K562 (cell line): ENCODE measurements at regions not wholly inside any gene's neighbourhood (a gene's known extent, or its start where the extent isn't known, plus 50 kb on each side); places are given as distances from the start of the nearest gene placed in this dataset.

Experiments
- ATAC-seq: fragments of 200-7000 bp; cut with Tn5 transposase; 3 replicates; pipeline ENCODE4 v1.9.1; 2020; ENCODE audit warnings: moderate library complexity
- BruUV-seq: library from RNA; stranded (reverse); fragments of 400-500 nt; replicated peaks from 2 replicates; lab custom pipeline; 2021; lab: Mats Ljungman, UMichigan
- CTCF ChIA-PET: fragments of 300-600 bp; formaldehyde crosslinking; extraction: SDS; loops from one replicate; lab custom pipeline; 2021; ENCODE audit warnings: low intra/inter-chr PET ratio; lab: Yijun Ruan, JAX
- POLR2A ChIA-PET: fragments of 300-600, 350-650 bp; sonication (Branson Sonifier 250); formaldehyde crosslinking; extraction: SDS; loops from one replicate; lab custom pipeline; 2021; ENCODE audit warnings: antibody characterized with exemption, inconsistent platforms; lab: Yijun Ruan, JAX
- DNase-seq, 4 experiments: peaks; one replicate each; pipeline versions ENCODE4 v3.0.0 to v3.0.0-alpha.2; 2011 to 2018; ENCODE audit warnings: low spot score in 3 of 4, mixed read lengths in 3 of 4; ENCODE audit errors: extremely low read depth in 1 of 4
- FAIRE-seq: peaks from 2 replicates; lab custom pipeline; 2011; peaks lifted over from hg19 to GRCh38; lab: Jason Lieb, UNC
- H2AFZ ChIP-seq: 2 replicates; pipeline ENCODE4 v1.6.0; 2011; ENCODE audit warnings: low read depth, low read length, control low read depth, inconsistent platforms
- H3K27ac ChIP-seq: fragments of 200-600 bp; 3 replicates; pipeline ENCODE4 v1.8.0; 2011; ENCODE audit warnings: low read depth, mild to moderate bottlenecking, control low read depth, inconsistent platforms, low read length, moderate library complexity, mixed read lengths; ENCODE audit errors: extremely low read depth
- H3K27me3 ChIP-seq, 2 experiments: fragments of 300-600 bp in 1 of 2; 2 replicates in 1 of 2; 3 replicates in 1 of 2; pipeline versions ENCODE4 v1.6.0 to v1.8.0; 2011; ENCODE audit warnings: inconsistent platforms in 2 of 2, low read length in 2 of 2, mild to moderate bottlenecking in 1 of 2, mixed read lengths in 1 of 2, moderate library complexity in 1 of 2; ENCODE audit not compliant: control insufficient read depth in 2 of 2, insufficient read depth in 2 of 2
- H3K36me3 ChIP-seq: fragments of 300-600 bp; 3 replicates; pipeline ENCODE4 v1.8.0; 2011; ENCODE audit warnings: mild to moderate bottlenecking, low read length, inconsistent platforms; ENCODE audit not compliant: control insufficient read depth, insufficient read depth
- H3K4me1 ChIP-seq, 2 experiments: fragments of 200-600 bp in 1 of 2; replicated peaks in 1 of 2; 2 replicates in 1 of 2; 3 replicates in 1 of 2; pipeline versions ENCODE4 v1.5.1 to v1.8.0; 2011; ENCODE audit warnings: inconsistent platforms in 2 of 2, low read length in 2 of 2, mild to moderate bottlenecking in 1 of 2, mixed read lengths in 1 of 2, moderate library complexity in 1 of 2; ENCODE audit not compliant: control insufficient read depth in 2 of 2, insufficient read depth in 2 of 2
- H3K4me2 ChIP-seq: 2 replicates; pipeline ENCODE4 v1.6.1; 2011; ENCODE audit warnings: low read length, control low read depth, inconsistent platforms, mixed read lengths; ENCODE audit not compliant: insufficient read depth
- H3K4me3 ChIP-seq: fragments of 200-600 bp; sonication (generic), shearing (Covaris generic); 2 replicates; pipeline ENCODE4 v1.5.1; 2016; ENCODE audit warnings: control low read depth, inconsistent platforms
- H3K79me2 ChIP-seq: fragments of 200-600 bp; 3 replicates; pipeline ENCODE4 v1.8.0; 2011; ENCODE audit warnings: low read length, inconsistent platforms; ENCODE audit not compliant: control insufficient read depth, insufficient read depth
- H3K9ac ChIP-seq, 2 experiments: 2 replicates each; pipeline versions ENCODE4 v1.6.0 to v1.6.1; 2011; ENCODE audit warnings: low read depth in 2 of 2, low read length in 2 of 2, control low read depth in 1 of 2, inconsistent platforms in 1 of 2, mild to moderate bottlenecking in 1 of 2, mixed read lengths in 1 of 2; ENCODE audit not compliant: insufficient read depth in 1 of 2
- H3K9me1 ChIP-seq: one replicate; pipeline ENCODE4 v1.6.0; 2011; ENCODE audit warnings: inconsistent platforms, mild to moderate bottlenecking, low read length, moderate library complexity; ENCODE audit not compliant: control insufficient read depth, insufficient read depth
- H3K9me3 ChIP-seq: replicated peaks from 2 replicates; pipeline ENCODE4 v1.5.1; 2011; ENCODE audit warnings: low read depth, low read length, inconsistent platforms; ENCODE audit not compliant: control insufficient read depth, insufficient read depth
- H4K20me1 ChIP-seq: replicated peaks from 2 replicates; pipeline ENCODE4 v1.6.1; 2011; ENCODE audit warnings: low read length, inconsistent platforms, mixed read lengths; ENCODE audit not compliant: control insufficient read depth, insufficient read depth
- ARHGAP35 ChIP-seq: fragments of 450-650 bp; IDR thresholded peaks from 2 replicates; pipeline ENCODE4 v1.6.1; 2018; ENCODE audit not compliant: partially characterized antibody
- CEBPB ChIP-seq: fragments of 450-650 bp; IDR thresholded peaks from 2 replicates; pipeline ENCODE4 v1.6.1; 2016; ENCODE audit warnings: missing genetic modification characterization, missing compliant biosample characterization
- CREBBP ChIP-seq: IDR thresholded peaks from one replicate; pipeline ENCODE4 v1.6.1; 2012; ENCODE audit warnings: low read depth, mild to moderate bottlenecking, control low read depth, inconsistent platforms, low read length
- KAT8 ChIP-seq: fragments of 450-650 bp; IDR thresholded peaks from 2 replicates; pipeline ENCODE4 v1.6.1; 2016; ENCODE audit warnings: low read depth, mild to moderate bottlenecking
- NBN ChIP-seq: fragments of 450-650 bp; IDR thresholded peaks from 2 replicates; pipeline ENCODE4 v1.6.1; 2016; ENCODE audit warnings: low read depth, mild to moderate bottlenecking
- NCOA1 ChIP-seq: fragments of 450-650 bp; IDR thresholded peaks from 2 replicates; pipeline ENCODE4 v1.6.1; 2016; ENCODE audit warnings: low read depth
- PHF21A ChIP-seq: fragments of 450-650 bp; IDR thresholded peaks from 2 replicates; pipeline ENCODE4 v1.6.1; 2017; ENCODE audit warnings: low read depth, borderline replicate concordance
- POLR2B ChIP-seq: fragments of 450-650 bp; IDR thresholded peaks from 2 replicates; pipeline ENCODE4 v1.6.1; 2018; ENCODE audit warnings: low read depth; ENCODE audit not compliant: partially characterized antibody
- SLC30A9 ChIP-seq: fragments of 250-450 bp; sonication (Bioruptor Pico); IDR thresholded peaks from 2 replicates; pipeline ENCODE4 v1.8.0; 2022; ENCODE audit warnings: mild to moderate bottlenecking, moderate library complexity
- SOX6 ChIP-seq: fragments of 450-650 bp; IDR thresholded peaks from 2 replicates; pipeline ENCODE4 v1.6.1; 2014; ENCODE audit warnings: mild to moderate bottlenecking
- ZNF41 ChIP-seq: fragments of 250-450 bp; sonication (Bioruptor Pico); conservative IDR thresholded peaks from 2 replicates; pipeline ENCODE4 v1.4.0; 2020; ENCODE audit warnings: mild to moderate bottlenecking
- WGBS: fragments of 100-300 bp; shearing (Covaris generic); methylation state at CpG from one replicate; pipeline ENCODE4 v1.1.6; 2016; ENCODE audit warnings: low coverage, mixed read lengths; ENCODE audit not compliant: insufficient coverage; ENCODE audit errors: missing lambda C conversion rate; 5-methylcytosine and 5-hydroxymethylcytosine counted together
- in situ Hi-C: fragments of 300-500 bp; cut with MboI; formaldehyde crosslinking; loops from 4 replicates; pipeline ENCODE4 v1.15.0; 2018; ENCODE audit warnings: inconsistent platforms, mixed read lengths
- intact Hi-C: fragments of 100-400 bp; cut with micrococcal nuclease; formaldehyde crosslinking; loops from 2 replicates; pipeline ENCODE4 v1.14.2; 2022
- TF ChIP-seq, protein P1 (sequence below): fragments of 450-650 bp; IDR thresholded peaks from 2 replicates; pipeline ENCODE4 v1.6.1; 2016; ENCODE audit warnings: mild to moderate bottlenecking

DNA sequence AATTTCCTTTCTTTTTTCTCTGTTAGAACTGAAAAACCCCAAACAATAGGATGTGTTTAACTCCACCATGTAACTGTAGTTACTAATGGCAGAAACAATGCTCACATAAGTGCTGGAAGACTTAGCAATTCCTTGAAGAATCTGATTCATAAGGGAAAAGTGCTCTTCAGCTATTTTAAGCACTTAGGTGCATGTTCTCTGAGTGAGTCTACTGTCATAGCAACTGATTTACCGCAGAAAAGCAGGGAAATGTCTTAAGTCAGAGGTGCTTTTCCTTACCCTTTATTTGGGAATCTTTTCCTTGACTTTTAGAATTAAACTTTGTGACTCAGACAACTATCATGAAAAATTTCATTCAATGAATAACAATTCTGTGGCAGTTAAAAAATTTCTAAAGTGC is 65.4 kb upstream of the NABP1 start:
- FAIRE-seq (no peak), ATAC-seq (no peak), DNase-seq (no peak)
- Histone ChIP-seq H3K36me3 (no peaks in the 10 kb centered on the region), H3K4me3 (no peak overlapping the region), H2AFZ (no peak overlapping the region), H3K4me2 (no peak overlapping the region), H3K9ac (no peak overlapping the region), H3K79me2 (no peaks in the 10 kb centered on the region), H3K27ac (no peak overlapping the region), H3K4me1 (peaks cover 0 to under 1% of the 10 kb centered on the region in 2 experiments; a peak in 1 of 5 replicates), H3K27me3 (no peaks in the 10 kb centered on the region), H4K20me1 (no peaks in the 10 kb centered on the region), H3K9me3 (no peaks in the 10 kb centered on the region), H3K9me1 (no peaks in the 10 kb centered on the region)
- WGBS, result 88% methylated on average over 1 of the region's 1 CpG
- ChIA-PET POLR2A (interaction anchor here (0.6 to 0.7 kb wide), 2 partner anchors 65 to 86 kb away, joined by 3 read pairs; no protein-coding TSS in a partner anchor), CTCF (no interaction called here)
- in situ Hi-C loops (no loop called here), intact Hi-C loops (no loop called here)
- BruUV-seq, result no TSS peak
- TF ChIP-seq, protein P1, sequence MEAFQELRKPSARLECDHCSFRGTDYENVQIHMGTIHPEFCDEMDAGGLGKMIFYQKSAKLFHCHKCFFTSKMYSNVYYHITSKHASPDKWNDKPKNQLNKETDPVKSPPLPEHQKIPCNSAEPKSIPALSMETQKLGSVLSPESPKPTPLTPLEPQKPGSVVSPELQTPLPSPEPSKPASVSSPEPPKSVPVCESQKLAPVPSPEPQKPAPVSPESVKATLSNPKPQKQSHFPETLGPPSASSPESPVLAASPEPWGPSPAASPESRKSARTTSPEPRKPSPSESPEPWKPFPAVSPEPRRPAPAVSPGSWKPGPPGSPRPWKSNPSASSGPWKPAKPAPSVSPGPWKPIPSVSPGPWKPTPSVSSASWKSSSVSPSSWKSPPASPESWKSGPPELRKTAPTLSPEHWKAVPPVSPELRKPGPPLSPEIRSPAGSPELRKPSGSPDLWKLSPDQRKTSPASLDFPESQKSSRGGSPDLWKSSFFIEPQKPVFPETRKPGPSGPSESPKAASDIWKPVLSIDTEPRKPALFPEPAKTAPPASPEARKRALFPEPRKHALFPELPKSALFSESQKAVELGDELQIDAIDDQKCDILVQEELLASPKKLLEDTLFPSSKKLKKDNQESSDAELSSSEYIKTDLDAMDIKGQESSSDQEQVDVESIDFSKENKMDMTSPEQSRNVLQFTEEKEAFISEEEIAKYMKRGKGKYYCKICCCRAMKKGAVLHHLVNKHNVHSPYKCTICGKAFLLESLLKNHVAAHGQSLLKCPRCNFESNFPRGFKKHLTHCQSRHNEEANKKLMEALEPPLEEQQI, result no peak
- TF ChIP-seq NBN, result no peak
- no peak for TF ChIP-seq CEBPB (tag)
- TF ChIP-seq CREBBP, result no peak
- TF ChIP-seq NCOA1, result no peak
- no peak for TF ChIP-seq POLR2B
- TF ChIP-seq SOX6, result no peak
- no peak for TF ChIP-seq PHF21A
- TF ChIP-seq ZNF41 (CRISPR knock-in tag), result no peak
- TF ChIP-seq ARHGAP35, result no peak
- TF ChIP-seq SLC30A9 (CRISPR knock-in tag), result no peak
- no peak for TF ChIP-seq KAT8
